Neural crest cell (in vitro differentiated cells): ENCODE measurements at regions not wholly inside any gene's neighbourhood (a gene's known extent, or its start where the extent isn't known, plus 50 kb on each side); places are given as distances from the start of the nearest gene placed in this dataset.

Experiments used
- DNase-seq: peaks from one replicate; pipeline ENCODE4 v3.0.0; 2021; ENCODE audit warnings: low read depth, mixed read lengths, low spot score
- H3K27ac Mint-ChIP-seq: one replicate; pipeline ENCODE4 v1.8.0; 2021; ENCODE audit warnings: mild to moderate bottlenecking, mixed read lengths; ENCODE audit not compliant: unreplicated experiment
- H3K27me3 Mint-ChIP-seq: 2 replicates; pipeline ENCODE4 v1.8.0; 2021; ENCODE audit warnings: low read depth, mild to moderate bottlenecking, mixed read lengths
- H3K36me3 Mint-ChIP-seq: 2 replicates; pipeline ENCODE4 v1.8.0; 2021; ENCODE audit warnings: low read depth, mild to moderate bottlenecking, mixed read lengths
- H3K4me1 Mint-ChIP-seq: 2 replicates; pipeline ENCODE4 v1.8.0; 2021; ENCODE audit warnings: mixed read lengths
- H3K4me3 Mint-ChIP-seq: one replicate; pipeline ENCODE4 v1.8.0; 2021; ENCODE audit warnings: mild to moderate bottlenecking, mixed read lengths
- H3K9me3 Mint-ChIP-seq: 2 replicates; pipeline ENCODE4 v1.8.0; 2021; ENCODE audit warnings: mixed read lengths
- TF ChIP-seq, protein P1 (sequence below): fragments of 200-600 bp; sonication (generic); conservative IDR thresholded peaks from 2 replicates; pipeline ENCODE4 v1.5.0; 2021; ENCODE audit warnings: antibody characterized with exemption, mild to moderate bottlenecking

DNA sequence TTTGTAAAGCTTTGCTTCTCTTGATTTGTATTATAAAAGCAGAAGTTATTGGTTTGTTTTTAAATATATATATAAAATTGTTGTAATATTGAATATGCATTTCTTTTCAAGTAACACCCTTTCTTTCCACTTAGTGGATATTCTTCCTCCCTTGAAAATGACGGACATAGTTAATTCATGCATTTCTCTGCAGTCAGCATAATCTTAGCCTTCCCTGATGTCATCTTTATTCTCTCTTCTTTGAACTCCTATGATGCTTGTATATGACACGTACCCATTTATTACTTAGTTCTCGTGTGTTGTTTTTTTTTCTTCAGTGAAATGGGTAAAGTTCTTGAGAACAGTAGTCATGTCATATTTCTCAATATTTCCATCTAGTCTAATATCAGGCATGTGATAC is 191.2 kb downstream of the MDFIC start:
- H3K4me1 Mint-ChIP-seq, result no peaks in the 10 kb centered on the region
- H3K4me3 Mint-ChIP-seq, result no peak overlapping the region
- no peaks in the 10 kb centered on the region for H3K9me3 Mint-ChIP-seq
- no peaks in the 10 kb centered on the region for H3K27me3 Mint-ChIP-seq
- no peak overlapping the region for H3K27ac Mint-ChIP-seq
- no peak for DNase-seq
- TF ChIP-seq, protein P1, sequence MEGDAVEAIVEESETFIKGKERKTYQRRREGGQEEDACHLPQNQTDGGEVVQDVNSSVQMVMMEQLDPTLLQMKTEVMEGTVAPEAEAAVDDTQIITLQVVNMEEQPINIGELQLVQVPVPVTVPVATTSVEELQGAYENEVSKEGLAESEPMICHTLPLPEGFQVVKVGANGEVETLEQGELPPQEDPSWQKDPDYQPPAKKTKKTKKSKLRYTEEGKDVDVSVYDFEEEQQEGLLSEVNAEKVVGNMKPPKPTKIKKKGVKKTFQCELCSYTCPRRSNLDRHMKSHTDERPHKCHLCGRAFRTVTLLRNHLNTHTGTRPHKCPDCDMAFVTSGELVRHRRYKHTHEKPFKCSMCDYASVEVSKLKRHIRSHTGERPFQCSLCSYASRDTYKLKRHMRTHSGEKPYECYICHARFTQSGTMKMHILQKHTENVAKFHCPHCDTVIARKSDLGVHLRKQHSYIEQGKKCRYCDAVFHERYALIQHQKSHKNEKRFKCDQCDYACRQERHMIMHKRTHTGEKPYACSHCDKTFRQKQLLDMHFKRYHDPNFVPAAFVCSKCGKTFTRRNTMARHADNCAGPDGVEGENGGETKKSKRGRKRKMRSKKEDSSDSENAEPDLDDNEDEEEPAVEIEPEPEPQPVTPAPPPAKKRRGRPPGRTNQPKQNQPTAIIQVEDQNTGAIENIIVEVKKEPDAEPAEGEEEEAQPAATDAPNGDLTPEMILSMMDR, result no peak
- H3K36me3 Mint-ChIP-seq, result no peaks in the 10 kb centered on the region

DNA sequence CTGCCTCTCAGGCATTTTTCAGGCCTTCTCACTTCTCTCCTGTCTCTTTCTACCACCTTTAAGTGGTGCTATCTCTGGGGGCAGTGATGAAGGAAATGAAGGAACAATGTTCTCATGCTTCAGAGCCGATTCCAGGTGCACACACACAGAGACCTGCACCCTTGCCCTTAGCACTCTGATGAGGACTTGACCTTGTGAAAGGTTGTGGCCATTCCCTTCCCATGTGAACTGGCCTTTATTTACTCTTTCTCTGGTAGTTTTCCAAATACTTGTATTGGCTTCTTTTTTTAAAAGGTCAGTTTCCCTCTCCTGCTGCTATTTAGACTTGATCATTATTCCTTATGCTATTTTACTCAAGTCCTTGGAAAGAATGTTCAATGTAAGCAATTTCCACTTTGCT is 188.6 kb downstream of the MDFIC start:
- H3K4me3 Mint-ChIP-seq, result no peak overlapping the region
- DNase-seq, result no peak
- H3K36me3 Mint-ChIP-seq, result no peaks in the 10 kb centered on the region
- no peaks in the 10 kb centered on the region for H3K4me1 Mint-ChIP-seq
- TF ChIP-seq, protein P1, result no peak
- no peak overlapping the region for H3K27ac Mint-ChIP-seq
- no peaks in the 10 kb centered on the region for H3K27me3 Mint-ChIP-seq
- H3K9me3 Mint-ChIP-seq, result no peaks in the 10 kb centered on the region

DNA sequence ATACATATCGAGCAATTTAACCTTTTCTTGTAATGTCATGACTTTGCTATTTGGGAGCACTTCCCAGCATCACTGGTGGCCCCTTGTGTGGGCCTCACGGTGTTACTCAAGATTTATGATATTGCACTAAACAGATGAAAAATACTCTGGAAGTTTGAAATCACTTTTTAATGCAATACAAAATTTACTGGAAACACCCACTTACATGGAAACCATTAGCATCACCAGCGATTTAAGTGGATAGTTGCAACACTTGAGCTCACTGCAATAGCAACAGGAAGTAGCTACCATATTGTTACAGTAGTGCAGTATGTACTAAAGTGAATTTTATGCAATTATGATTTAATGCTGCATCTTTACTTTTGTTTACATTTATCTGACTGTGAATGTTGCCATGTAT is 184.4 kb downstream of the MDFIC start:
- no peaks in the 10 kb centered on the region for H3K27me3 Mint-ChIP-seq
- H3K4me1 Mint-ChIP-seq, result no peaks in the 10 kb centered on the region
- H3K36me3 Mint-ChIP-seq, result no peaks in the 10 kb centered on the region
- no peak overlapping the region for H3K27ac Mint-ChIP-seq
- TF ChIP-seq, protein P1, result no peak
- DNase-seq, result no peak
- no peak overlapping the region for H3K4me3 Mint-ChIP-seq
- H3K9me3 Mint-ChIP-seq, result no peaks in the 10 kb centered on the region

DNA sequence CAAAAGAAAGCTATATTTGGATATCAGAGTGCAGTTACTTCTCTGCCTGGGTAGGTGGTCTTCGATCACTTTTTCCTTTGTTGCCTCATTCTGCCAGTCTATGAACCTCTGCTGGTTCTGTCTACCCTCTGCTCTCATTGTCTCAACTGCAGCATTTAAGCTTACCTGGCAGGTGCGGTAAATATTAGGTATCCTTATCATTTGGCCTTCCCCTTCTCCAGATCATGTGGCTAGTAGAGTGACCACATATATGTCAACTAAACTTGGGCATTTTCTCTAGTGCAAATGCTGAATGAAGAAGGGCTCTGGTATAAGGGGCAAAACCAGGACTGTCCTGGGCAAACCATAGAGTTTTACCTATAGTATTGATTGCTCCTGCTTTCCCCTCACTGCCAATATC is 180.8 kb downstream of the MDFIC start:
- no peaks in the 10 kb centered on the region for H3K27me3 Mint-ChIP-seq
- DNase-seq, result no peak
- H3K4me1 Mint-ChIP-seq, result no peaks in the 10 kb centered on the region
- H3K9me3 Mint-ChIP-seq, result peaks cover 5% of the 10 kb centered on the region
- no peak overlapping the region for H3K4me3 Mint-ChIP-seq
- TF ChIP-seq, protein P1, result no peak
- H3K36me3 Mint-ChIP-seq, result no peaks in the 10 kb centered on the region
- H3K27ac Mint-ChIP-seq, result no peak overlapping the region

DNA sequence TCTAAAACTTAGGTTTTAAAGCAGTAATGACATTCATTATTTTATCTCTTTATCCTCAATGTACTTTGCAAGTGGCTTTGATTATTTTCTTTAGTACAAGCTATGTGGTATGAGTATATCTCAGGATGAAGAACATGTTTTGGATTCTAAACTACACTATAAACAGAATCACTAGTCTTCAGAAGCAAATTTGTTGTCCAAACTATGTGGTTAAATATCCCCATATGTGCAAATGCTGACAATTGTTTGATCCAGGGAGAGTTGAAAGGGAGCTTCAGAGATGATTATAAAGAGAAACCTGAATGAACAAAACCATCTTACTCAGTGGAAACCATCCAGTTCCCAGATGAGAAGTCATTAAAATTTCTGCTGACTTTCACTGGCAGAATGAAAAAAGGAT is 179.3 kb downstream of the MDFIC start:
- Mint-ChIP-seq H3K4me1 (peaks cover 6% of the 10 kb centered on the region), H3K4me3 (no peak overlapping the region), H3K36me3 (no peaks in the 10 kb centered on the region), H3K9me3 (peaks cover 5% of the 10 kb centered on the region), H3K27ac (no peak overlapping the region), H3K27me3 (no peaks in the 10 kb centered on the region)
- DNase-seq, result no peak
- TF ChIP-seq, protein P1, result no peak

DNA sequence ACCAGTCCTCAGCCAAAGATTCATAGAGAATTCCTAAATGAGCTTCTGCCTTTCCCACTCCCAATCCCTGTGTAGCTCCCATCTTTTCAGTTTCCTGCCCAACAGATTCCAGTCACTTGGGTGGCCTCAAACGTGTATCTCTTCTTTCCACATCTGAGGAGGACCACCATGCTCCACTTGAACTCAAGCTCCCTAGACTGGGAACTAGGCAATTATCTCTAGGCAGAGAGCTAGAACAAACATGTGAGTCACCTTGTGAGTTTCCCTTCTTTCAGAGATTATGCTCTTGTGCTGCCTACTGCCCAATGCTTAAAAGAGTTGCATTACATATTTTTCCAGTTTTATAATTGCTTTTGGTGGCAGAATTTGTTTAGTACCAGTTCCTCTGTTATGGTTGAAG is 178.0 kb downstream of the MDFIC start:
- TF ChIP-seq, protein P1, result no peak
- peaks cover 6% of the 10 kb centered on the region for H3K4me1 Mint-ChIP-seq
- H3K4me3 Mint-ChIP-seq, result no peak overlapping the region
- H3K9me3 Mint-ChIP-seq, result peaks cover 5% of the 10 kb centered on the region
- DNase-seq, result no peak
- H3K27me3 Mint-ChIP-seq, result no peaks in the 10 kb centered on the region
- no peak overlapping the region for H3K27ac Mint-ChIP-seq
- no peaks in the 10 kb centered on the region for H3K36me3 Mint-ChIP-seq
